MCF 10A (cell line): ENCODE measurements at regions not wholly inside any gene's neighbourhood (a gene's known extent, or its start where the extent isn't known, plus 50 kb on each side); places are given as distances from the start of the nearest gene placed in this dataset.

Experiments
- BruUV-seq: library from RNA; stranded (reverse); fragments of 400-500 nt; replicated peaks from 2 replicates; lab custom pipeline; 2021; lab: Mats Ljungman, UMichigan
- CTCF ChIA-PET: fragments of 300-600 bp; sonication (Branson Sonifier 250); formaldehyde crosslinking; extraction: SDS; loops from one replicate; lab custom pipeline; 2021; ENCODE audit warnings: antibody characterized with exemption, inconsistent platforms; lab: Yijun Ruan, JAX
- POLR2A ChIA-PET: fragments of 300-600, 350-650 bp; sonication (Branson Sonifier 250); formaldehyde crosslinking; extraction: SDS; loops from one replicate; lab custom pipeline; 2020; ENCODE audit warnings: antibody characterized with exemption, inconsistent platforms; lab: Yijun Ruan, JAX
- DNase-seq: peaks from one replicate; pipeline ENCODE4 v3.0.0-alpha.2; 2018; ENCODE audit not compliant: unreplicated experiment
- H3K27ac Mint-ChIP-seq: one replicate; pipeline ENCODE4 v1.8.0; 2022; ENCODE audit warnings: mild to moderate bottlenecking, low read depth, mixed read lengths; ENCODE audit not compliant: unreplicated experiment
- H3K27me3 Mint-ChIP-seq: one replicate; pipeline ENCODE4 v1.8.0; 2022; ENCODE audit warnings: mixed read lengths; ENCODE audit not compliant: insufficient read depth, unreplicated experiment
- H3K36me3 Mint-ChIP-seq: one replicate; pipeline ENCODE4 v1.8.0; 2022; ENCODE audit warnings: mild to moderate bottlenecking, moderate library complexity, mixed read lengths; ENCODE audit not compliant: insufficient read depth, unreplicated experiment
- H3K4me1 Mint-ChIP-seq: one replicate; pipeline ENCODE4 v1.8.0; 2022; ENCODE audit warnings: mixed read lengths; ENCODE audit not compliant: insufficient read depth, unreplicated experiment
- H3K4me3 Mint-ChIP-seq: one replicate; pipeline ENCODE4 v1.8.0; 2022; ENCODE audit warnings: mild to moderate bottlenecking, moderate library complexity, mixed read lengths; ENCODE audit not compliant: unreplicated experiment
- H3K9me3 Mint-ChIP-seq: one replicate; pipeline ENCODE4 v1.8.0; 2022; ENCODE audit warnings: mixed read lengths; ENCODE audit not compliant: unreplicated experiment
- CTCF ChIP-seq: fragments of 200-600 bp; IDR thresholded peaks from one replicate; pipeline ENCODE4 v1.8.0; 2022; ENCODE audit warnings: antibody characterized with exemption, mild to moderate bottlenecking; ENCODE audit not compliant: unreplicated experiment
- intact Hi-C: fragments of 100-400 bp; cut with micrococcal nuclease; formaldehyde crosslinking; loops from 2 replicates; pipeline ENCODE4 v1.14.1; 2022

- no peak overlapping the region for H3K4me3 Mint-ChIP-seq
- peaks cover 14% of the 10 kb centered on the region for H3K27me3 Mint-ChIP-seq
- TF ChIP-seq CTCF: no peak
- no peak overlapping the region for H3K27ac Mint-ChIP-seq
- POLR2A ChIA-PET: no interaction called here
- peaks cover 7% of the 10 kb centered on the region for H3K9me3 Mint-ChIP-seq
- H3K36me3 Mint-ChIP-seq: no peaks in the 10 kb centered on the region
- peaks cover 5% of the 10 kb centered on the region for H3K4me1 Mint-ChIP-seq
- no TSS peak for BruUV-seq
- intact Hi-C loops: no loop called here
- CTCF ChIA-PET: no interaction called here
- no peak for DNase-seq
Measured at GRCh38 chr12:13375583-13376345, 179.2 kb downstream of the EMP1 start.

GRCh38 chr12:13374793-13375192, 178.3 kb downstream of the EMP1 start:
- no TSS peak for BruUV-seq
- Mint-ChIP-seq H3K9me3 (peaks cover 7% of the 10 kb centered on the region), H3K27ac (no peak overlapping the region), H3K27me3 (peaks cover 19% of the 10 kb centered on the region), H3K4me3 (no peak overlapping the region), H3K4me1 (peaks cover 5% of the 10 kb centered on the region), H3K36me3 (no peaks in the 10 kb centered on the region)
- intact Hi-C loops: no loop called here
- ChIA-PET POLR2A (no interaction called here), CTCF (no interaction called here)
- TF ChIP-seq CTCF: no peak
- no peak for DNase-seq

- no peak overlapping the region for H3K27ac Mint-ChIP-seq
- H3K36me3 Mint-ChIP-seq: no peaks in the 10 kb centered on the region
- no TSS peak for BruUV-seq
- peaks cover 19% of the 10 kb centered on the region for H3K27me3 Mint-ChIP-seq
- CTCF ChIA-PET: interaction anchor here (0.6 to 3.1 kb wide), 2 partner anchors 12 to 789 kb away, joined by 5 to 19 read pairs; no protein-coding TSS in a partner anchor
- peaks cover 7% of the 10 kb centered on the region for H3K9me3 Mint-ChIP-seq
- TF ChIP-seq CTCF: no peak
- H3K4me3 Mint-ChIP-seq: no peak overlapping the region
- POLR2A ChIA-PET: no interaction called here
- intact Hi-C loops: no loop called here
- DNase-seq: no peak
- H3K4me1 Mint-ChIP-seq: peaks cover 5% of the 10 kb centered on the region
Measured at GRCh38 chr12:13373803-13374202, 177.3 kb downstream of the EMP1 start.

DNA sequence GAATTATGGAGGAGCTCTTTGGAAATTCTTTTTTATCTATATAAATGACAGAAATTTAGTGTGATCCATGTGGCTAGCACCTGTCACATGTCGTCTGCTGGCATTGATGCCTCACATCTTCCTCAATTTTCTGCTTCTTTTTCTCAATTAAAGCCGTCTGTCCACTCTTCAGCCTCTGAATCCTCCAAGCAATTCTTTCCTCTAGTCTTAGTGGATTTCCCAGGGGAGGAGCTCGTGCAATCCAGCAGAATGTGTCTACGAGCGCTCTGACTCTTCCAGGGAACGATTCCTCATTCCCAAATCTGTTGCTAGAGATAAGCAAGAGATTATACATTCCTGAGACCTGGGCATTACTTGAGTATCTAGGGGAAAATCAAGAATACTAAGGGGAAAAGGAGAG, 176.6 kb downstream of the EMP1 start:
- intact Hi-C loops: no loop called here
- Mint-ChIP-seq H3K36me3 (no peaks in the 10 kb centered on the region), H3K4me3 (no peak overlapping the region), H3K27me3 (peaks cover 19% of the 10 kb centered on the region), H3K27ac (no peak overlapping the region), H3K4me1 (peaks cover 5% of the 10 kb centered on the region), H3K9me3 (peaks cover 7% of the 10 kb centered on the region)
- no TSS peak for BruUV-seq
- POLR2A ChIA-PET: no interaction called here
- CTCF ChIA-PET: interaction anchor here (0.6 to 3.1 kb wide), 2 partner anchors 11 to 790 kb away, joined by 5 to 19 read pairs; no protein-coding TSS in a partner anchor
- TF ChIP-seq CTCF: no peak
- DNase-seq: no peak
